ENCODE measurements at regions not wholly inside any gene's neighbourhood (a gene's known extent, or its start where the extent isn't known, plus 50 kb on each side); places are given as distances from the start of the nearest gene placed in this dataset.

DNA sequence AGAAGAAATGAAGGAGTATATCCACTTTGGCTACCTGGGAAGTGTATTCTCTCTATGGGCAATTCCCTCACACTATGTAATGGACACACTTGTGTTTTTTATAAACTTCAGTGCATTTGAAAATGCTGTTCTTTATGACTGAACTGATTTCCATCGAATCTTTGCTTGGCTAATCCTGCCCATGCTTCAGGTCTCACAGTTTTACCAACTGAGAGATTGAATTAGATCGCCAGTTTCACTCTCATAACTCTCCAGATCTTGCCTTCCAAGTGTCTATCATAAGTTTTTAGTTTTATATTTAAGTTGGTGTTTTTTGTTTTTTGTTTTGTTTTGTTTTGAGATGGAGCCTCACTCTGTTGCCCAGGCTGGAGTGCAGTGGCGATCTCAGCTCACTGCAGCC lies 73.5 kb upstream of the MBNL1 start:
- DNase-seq (ENCODE audit: low read depth, low spot score) (no peak), ATAC-seq (no peak)
- Histone ChIP-seq H4K20me1 (ENCODE audit: insufficient read depth) (no peaks in the 10 kb centered on the region), H3K36me3 (ENCODE audit: control insufficient read depth in 1 of 2, insufficient read depth in 2 of 2, low read length in 2 of 2) (no peaks in the 10 kb centered on the region), H3K27ac (ENCODE audit: low read depth, low read length) (no peak overlapping the region), H3K4me1 (ENCODE audit: control insufficient read depth in 1 of 2, insufficient read depth in 2 of 2, low read length in 2 of 2) (no peaks in the 10 kb centered on the region), H3K9me2 (ENCODE audit: insufficient read depth) (no peaks in the 10 kb centered on the region), H3K9me3 (ENCODE audit: control insufficient read depth in 1 of 2, insufficient read depth in 1 of 2, low read depth in 1 of 2, low read length in 2 of 2) (no peaks in the 10 kb centered on the region), H3K27me3 (ENCODE audit: insufficient read depth, low read length) (no peaks in the 10 kb centered on the region), H3K9ac (ENCODE audit: low read length) (no peak overlapping the region), H3K4me2 (ENCODE audit: low read length) (no peak overlapping the region), H2AFZ (ENCODE audit: low read depth, low read length, poor library complexity, severe bottlenecking) (no peak overlapping the region), H3K4me3 (replicated peaks in 1 of 2; ENCODE audit: low read depth in 1 of 2, low read length in 2 of 2) (no peak overlapping the region), H3K79me2 (ENCODE audit: insufficient read depth, low read length) (no peaks in the 10 kb centered on the region)
- ChIA-PET POLR2A (no interaction called here), CTCF (no interaction called here), RAD21 (ENCODE audit: low non-redundant PET in 1 of 2, low total read pairs in 2 of 2, uncharacterized antibody in 2 of 2, unreplicated experiment in 2 of 2) (no interaction called here)
- no TSS peak for BruUV-seq (replicated peaks)
- intact Hi-C loops (cut with micrococcal nuclease): no loop called here
- TF ChIP-seq, protein P1, sequence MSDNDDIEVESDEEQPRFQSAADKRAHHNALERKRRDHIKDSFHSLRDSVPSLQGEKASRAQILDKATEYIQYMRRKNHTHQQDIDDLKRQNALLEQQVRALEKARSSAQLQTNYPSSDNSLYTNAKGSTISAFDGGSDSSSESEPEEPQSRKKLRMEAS (IDR thresholded peaks at IDR 0.05): no peak
- TF ChIP-seq SIN3A (IDR thresholded peaks at IDR 0.05; ENCODE audit: low read depth) (no peak), YY1 (IDR thresholded peaks at IDR 0.05; ENCODE audit: extremely low read depth, insufficient replicate concordance, low read depth, low read length) (no peak), SP1 (IDR thresholded peaks at IDR 0.05; ENCODE audit: low read depth) (no peak), EZH2phosphoT487 (IDR thresholded peaks at IDR 0.05; ENCODE audit: borderline replicate concordance) (no peak), POLR2A (IDR thresholded peaks at IDR 0.05; ENCODE audit: borderline replicate concordance, extremely low read depth, insufficient read depth, insufficient read length) (no peak), TCF7L2 (IDR thresholded peaks at IDR 0.05; ENCODE audit: borderline replicate concordance, extremely low read depth, insufficient read depth, insufficient read length) (no peak), SRF (IDR thresholded peaks at IDR 0.05; ENCODE audit: low read depth) (no peak), ZNF274 (IDR thresholded peaks at IDR 0.05; ENCODE audit: low read depth, low read length) (no peak)
- TF ChIP-seq, protein P2, sequence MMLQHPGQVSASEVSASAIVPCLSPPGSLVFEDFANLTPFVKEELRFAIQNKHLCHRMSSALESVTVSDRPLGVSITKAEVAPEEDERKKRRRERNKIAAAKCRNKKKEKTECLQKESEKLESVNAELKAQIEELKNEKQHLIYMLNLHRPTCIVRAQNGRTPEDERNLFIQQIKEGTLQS (IDR thresholded peaks at IDR 0.05): no peak
- TF ChIP-seq, protein P3, sequence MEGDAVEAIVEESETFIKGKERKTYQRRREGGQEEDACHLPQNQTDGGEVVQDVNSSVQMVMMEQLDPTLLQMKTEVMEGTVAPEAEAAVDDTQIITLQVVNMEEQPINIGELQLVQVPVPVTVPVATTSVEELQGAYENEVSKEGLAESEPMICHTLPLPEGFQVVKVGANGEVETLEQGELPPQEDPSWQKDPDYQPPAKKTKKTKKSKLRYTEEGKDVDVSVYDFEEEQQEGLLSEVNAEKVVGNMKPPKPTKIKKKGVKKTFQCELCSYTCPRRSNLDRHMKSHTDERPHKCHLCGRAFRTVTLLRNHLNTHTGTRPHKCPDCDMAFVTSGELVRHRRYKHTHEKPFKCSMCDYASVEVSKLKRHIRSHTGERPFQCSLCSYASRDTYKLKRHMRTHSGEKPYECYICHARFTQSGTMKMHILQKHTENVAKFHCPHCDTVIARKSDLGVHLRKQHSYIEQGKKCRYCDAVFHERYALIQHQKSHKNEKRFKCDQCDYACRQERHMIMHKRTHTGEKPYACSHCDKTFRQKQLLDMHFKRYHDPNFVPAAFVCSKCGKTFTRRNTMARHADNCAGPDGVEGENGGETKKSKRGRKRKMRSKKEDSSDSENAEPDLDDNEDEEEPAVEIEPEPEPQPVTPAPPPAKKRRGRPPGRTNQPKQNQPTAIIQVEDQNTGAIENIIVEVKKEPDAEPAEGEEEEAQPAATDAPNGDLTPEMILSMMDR (IDR thresholded peaks at IDR 0.05 in 2 of 3, conservative IDR thresholded peaks at IDR 0.05 in 1 of 3; ENCODE audit: borderline replicate concordance in 1 of 3, insufficient read depth in 1 of 3, low read depth in 2 of 3, low read length in 2 of 3): no peak
- TF ChIP-seq, protein P4, sequence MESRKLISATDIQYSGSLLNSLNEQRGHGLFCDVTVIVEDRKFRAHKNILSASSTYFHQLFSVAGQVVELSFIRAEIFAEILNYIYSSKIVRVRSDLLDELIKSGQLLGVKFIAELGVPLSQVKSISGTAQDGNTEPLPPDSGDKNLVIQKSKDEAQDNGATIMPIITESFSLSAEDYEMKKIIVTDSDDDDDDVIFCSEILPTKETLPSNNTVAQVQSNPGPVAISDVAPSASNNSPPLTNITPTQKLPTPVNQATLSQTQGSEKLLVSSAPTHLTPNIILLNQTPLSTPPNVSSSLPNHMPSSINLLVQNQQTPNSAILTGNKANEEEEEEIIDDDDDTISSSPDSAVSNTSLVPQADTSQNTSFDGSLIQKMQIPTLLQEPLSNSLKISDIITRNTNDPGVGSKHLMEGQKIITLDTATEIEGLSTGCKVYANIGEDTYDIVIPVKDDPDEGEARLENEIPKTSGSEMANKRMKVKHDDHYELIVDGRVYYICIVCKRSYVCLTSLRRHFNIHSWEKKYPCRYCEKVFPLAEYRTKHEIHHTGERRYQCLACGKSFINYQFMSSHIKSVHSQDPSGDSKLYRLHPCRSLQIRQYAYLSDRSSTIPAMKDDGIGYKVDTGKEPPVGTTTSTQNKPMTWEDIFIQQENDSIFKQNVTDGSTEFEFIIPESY (IDR thresholded peaks at IDR 0.05; ENCODE audit: extremely low read depth, insufficient replicate concordance, low read length): no peak

Measured in HCT116 (cell line).